HCT116 (cell line): ENCODE measurements at regions not wholly inside any gene's neighbourhood (a gene's known extent, or its start where the extent isn't known, plus 50 kb on each side); places are given as distances from the start of the nearest gene placed in this dataset.

Experiments used
- ATAC-seq: fragments of 200-7000 bp; cut with Tn5 transposase; 2 replicates; pipeline ENCODE4 v1.9.1; 2020; ENCODE audit warnings: mild to moderate bottlenecking, moderate library complexity
- BruUV-seq: library from RNA; stranded (reverse); fragments of 400-500 nt; replicated peaks from 2 replicates; lab custom pipeline; 2021; lab: Mats Ljungman, UMichigan
- CTCF ChIA-PET: fragments of 300-600 bp; sonication (Branson Sonifier 250); formaldehyde crosslinking; loops from one replicate; lab custom pipeline; 2021; ENCODE audit warnings: antibody characterized with exemption; lab: Charles Lee
- POLR2A ChIA-PET: fragments of 300-600, 350-600 bp; sonication (Branson Sonifier 250); formaldehyde crosslinking; loops from one replicate; lab custom pipeline; 2021; ENCODE audit warnings: antibody characterized with exemption; lab: Charles Lee
- RAD21 ChIA-PET, 2 experiments: fragments of 300-600 bp; sonication (Branson Sonifier 250); formaldehyde crosslinking; loops; one replicate each; lab custom pipeline; 2023; ENCODE audit warnings: low total read pairs in 2 of 2; ENCODE audit not compliant: uncharacterized antibody in 2 of 2, unreplicated experiment in 2 of 2, low non-redundant PET in 1 of 2; lab: Charles Lee
- DNase-seq: peaks from one replicate; pipeline ENCODE4 v3.0.0-alpha.2; 2010; ENCODE audit warnings: low read depth, low spot score
- H2AFZ ChIP-seq: fragments of 200-600 bp; shearing (Covaris generic), sonication (generic); 2 replicates; pipeline ENCODE4 v1.6.1; 2017; ENCODE audit warnings: low read depth, mixed run types, mixed read lengths, antibody characterized with exemption, low read length; ENCODE audit not compliant: poor library complexity, severe bottlenecking
- H3K27ac ChIP-seq: 2 replicates; pipeline ENCODE4 v1.5.1; 2012; ENCODE audit warnings: low read depth, low read length
- H3K27me3 ChIP-seq: fragments of 200-600 bp; sonication (generic); 2 replicates; pipeline ENCODE4 v1.6.1; 2016; ENCODE audit warnings: mixed run types, low read length, mixed read lengths; ENCODE audit not compliant: insufficient read depth
- H3K36me3 ChIP-seq, 2 experiments: fragments of 200-500 bp in 1 of 2; fragments of 200-600 bp in 1 of 2; sonication (Bioruptor generic) in 1 of 2; sonication (generic) in 1 of 2; 2 replicates each; pipeline versions ENCODE4 v1.5.1 to v1.6.1; 2014 to 2016; ENCODE audit warnings: low read length in 2 of 2, inconsistent platforms in 1 of 2, mixed read lengths in 1 of 2, mixed run types in 1 of 2; ENCODE audit not compliant: insufficient read depth in 2 of 2, control insufficient read depth in 1 of 2
- H3K4me1 ChIP-seq, 2 experiments: fragments of 200-600 bp in 1 of 2; sonication (generic) in 1 of 2; 2 replicates each; pipeline versions ENCODE4 v1.5.1 to v1.6.1; 2012 to 2017; ENCODE audit warnings: low read length in 2 of 2, inconsistent platforms in 1 of 2, mild to moderate bottlenecking in 1 of 2, mixed read lengths in 1 of 2, mixed run types in 1 of 2, moderate library complexity in 1 of 2; ENCODE audit not compliant: insufficient read depth in 2 of 2, control insufficient read depth in 1 of 2
- H3K4me2 ChIP-seq: fragments of 200-600 bp; sonication (generic); 2 replicates; pipeline ENCODE4 v1.6.1; 2017; ENCODE audit warnings: mixed run types, low read length, mixed read lengths
- H3K4me3 ChIP-seq, 2 experiments: fragments of 200-600 bp in 1 of 2; sonication (generic) in 1 of 2; replicated peaks in 1 of 2; 2 replicates each; pipeline ENCODE4 v1.5.1; 2011 to 2016; ENCODE audit warnings: low read length in 2 of 2, control low read depth in 1 of 2, low read depth in 1 of 2, mild to moderate bottlenecking in 1 of 2, mixed read lengths in 1 of 2, mixed run types in 1 of 2
- H3K79me2 ChIP-seq: fragments of 200-600 bp; sonication (generic); 2 replicates; pipeline ENCODE4 v1.6.1; 2017; ENCODE audit warnings: mild to moderate bottlenecking, mixed run types, low read length, moderate library complexity, mixed read lengths; ENCODE audit not compliant: insufficient read depth
- H3K9ac ChIP-seq: fragments of 200-600 bp; sonication (generic); 2 replicates; pipeline ENCODE4 v1.6.1; 2016; ENCODE audit warnings: low read length, mixed read lengths
- H3K9me2 ChIP-seq: fragments of 200-600 bp; sonication (generic), shearing (Covaris generic); 2 replicates; pipeline ENCODE4 v1.6.1; 2017; ENCODE audit warnings: mixed run types, mild to moderate bottlenecking, moderate library complexity; ENCODE audit not compliant: insufficient read depth
- H3K9me3 ChIP-seq, 2 experiments: fragments of 200-500 bp in 1 of 2; fragments of 200-600 bp in 1 of 2; sonication (Bioruptor generic) in 1 of 2; sonication (generic) in 1 of 2; 2 replicates each; pipeline ENCODE4 v1.6.1; 2014 to 2017; ENCODE audit warnings: low read length in 2 of 2, mixed read lengths in 2 of 2, inconsistent platforms in 1 of 2, low read depth in 1 of 2, mild to moderate bottlenecking in 1 of 2, mixed run types in 1 of 2, moderate library complexity in 1 of 2; ENCODE audit not compliant: control insufficient read depth in 1 of 2, insufficient read depth in 1 of 2
- H4K20me1 ChIP-seq: fragments of 200-600 bp; sonication (generic), shearing (Covaris generic); 2 replicates; pipeline ENCODE4 v1.6.1; 2017; ENCODE audit warnings: mixed run types, mild to moderate bottlenecking, moderate library complexity; ENCODE audit not compliant: insufficient read depth
- CBX3 ChIP-seq: IDR thresholded peaks from 2 replicates; pipeline ENCODE4 v1.6.1; 2012; ENCODE audit warnings: low read depth
- CEBPB ChIP-seq: IDR thresholded peaks from 2 replicates; pipeline ENCODE4 v1.6.1; 2012; ENCODE audit warnings: low read depth
- CTCF ChIP-seq, 3 experiments: fragments of 200-600 bp in 1 of 3; sonication (generic) in 1 of 3; IDR thresholded peaks in 2 of 3; conservative IDR thresholded peaks in 1 of 3; 2 replicates each; pipeline ENCODE4 v1.5.1; 2012 to 2017; ENCODE audit warnings: low read depth in 2 of 3, low read length in 2 of 3, antibody characterized with exemption in 1 of 3, borderline replicate concordance in 1 of 3, control low read depth in 1 of 3, mild to moderate bottlenecking in 1 of 3, mixed read lengths in 1 of 3, mixed run types in 1 of 3, moderate library complexity in 1 of 3; ENCODE audit not compliant: insufficient read depth in 1 of 3
- EGR1 ChIP-seq: IDR thresholded peaks from 2 replicates; pipeline ENCODE4 v1.6.1; 2012; ENCODE audit warnings: low read depth
- ELF1 ChIP-seq: IDR thresholded peaks from 2 replicates; pipeline ENCODE4 v1.6.1; 2012; ENCODE audit warnings: low read depth, borderline replicate concordance
- EZH2phosphoT487 ChIP-seq: fragments of 200-600 bp; IDR thresholded peaks from 2 replicates; pipeline ENCODE4 v1.6.1; 2018; ENCODE audit warnings: antibody characterized with exemption, borderline replicate concordance
- FOSL1 ChIP-seq: IDR thresholded peaks from 2 replicates; pipeline ENCODE4 v1.6.1; 2012; ENCODE audit warnings: low read depth
- POLR2AphosphoS5 ChIP-seq: IDR thresholded peaks from 2 replicates; pipeline ENCODE4 v1.6.1; 2011; ENCODE audit warnings: mild to moderate bottlenecking, low read depth, low read length, moderate library complexity
- RAD21 ChIP-seq: IDR thresholded peaks from 2 replicates; pipeline ENCODE4 v1.6.1; 2012; ENCODE audit warnings: low read depth, mild to moderate bottlenecking
- SIN3A ChIP-seq: IDR thresholded peaks from 2 replicates; pipeline ENCODE4 v1.6.1; 2012; ENCODE audit warnings: low read depth
- SP1 ChIP-seq: IDR thresholded peaks from 2 replicates; pipeline ENCODE4 v1.6.1; 2012; ENCODE audit warnings: low read depth
- SRF ChIP-seq: IDR thresholded peaks from 2 replicates; pipeline ENCODE4 v1.6.1; 2012; ENCODE audit warnings: low read depth
- TCF7L2 ChIP-seq: IDR thresholded peaks from 2 replicates; pipeline ENCODE4 v1.7.0; 2011; ENCODE audit warnings: borderline replicate concordance, inconsistent platforms; ENCODE audit not compliant: insufficient read depth, insufficient read length; ENCODE audit errors: extremely low read depth
- YY1 ChIP-seq: IDR thresholded peaks from 2 replicates; pipeline ENCODE4 v1.6.1; 2011; ENCODE audit warnings: low read length, low read depth, moderate library complexity, mild to moderate bottlenecking; ENCODE audit not compliant: insufficient replicate concordance; ENCODE audit errors: extremely low read depth
- ZBTB33 ChIP-seq: IDR thresholded peaks from 2 replicates; pipeline ENCODE4 v1.6.1; 2011; ENCODE audit warnings: mild to moderate bottlenecking, low read length, moderate library complexity; ENCODE audit not compliant: insufficient replicate concordance; ENCODE audit errors: extremely low read depth
- ZFX ChIP-seq: fragments of 450-650 bp; IDR thresholded peaks from 2 replicates; pipeline ENCODE4 v1.6.1; 2017
- ZNF274 ChIP-seq: fragments of 200-500 bp; sonication (Bioruptor generic); IDR thresholded peaks from 2 replicates; pipeline ENCODE4 v1.6.1; 2014; ENCODE audit warnings: mild to moderate bottlenecking, low read depth, low read length, inconsistent platforms
- intact Hi-C: fragments of 100-400 bp; cut with micrococcal nuclease; formaldehyde crosslinking; loops from 2 replicates; pipeline ENCODE4 v1.10.0; 2022
- TF ChIP-seq, protein P1 (sequence below): IDR thresholded peaks from 2 replicates; pipeline ENCODE4 v1.6.1; 2012
- TF ChIP-seq, protein P2 (sequence below): IDR thresholded peaks from 2 replicates; pipeline ENCODE4 v1.6.1; 2012; ENCODE audit warnings: low read depth

DNA sequence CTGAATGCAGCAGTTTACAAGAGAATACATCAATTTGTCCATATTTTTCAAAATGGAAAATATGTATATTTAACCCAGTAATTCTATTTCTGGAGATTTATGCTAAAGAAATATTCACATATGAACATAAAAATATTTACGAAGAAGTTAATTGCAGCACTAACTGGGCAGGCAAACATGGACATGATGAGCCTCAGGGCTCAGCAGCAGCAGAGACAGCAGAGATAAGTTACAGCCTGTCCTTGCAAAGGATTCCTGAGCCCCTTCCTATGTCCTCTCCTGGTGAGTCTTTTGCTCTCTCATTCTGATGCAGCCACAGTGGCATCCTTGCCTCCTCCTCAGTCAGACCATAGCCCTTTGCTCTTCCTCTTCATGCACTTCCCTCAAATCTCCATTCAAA is 680.6 kb upstream of the CPEB2 start:
- H3K9me2 ChIP-seq, result no peaks in the 10 kb centered on the region
- H3K79me2 ChIP-seq, result no peaks in the 10 kb centered on the region
- no peak overlapping the region for H3K4me2 ChIP-seq
- TF ChIP-seq RAD21 (no peak), CBX3 (no peak), ZNF274 (no peak), SRF (no peak), CTCF (IDR thresholded peaks at IDR 0.05 in 2 of 3, conservative IDR thresholded peaks at IDR 0.05 in 1 of 3; ENCODE audit: borderline replicate concordance in 1 of 3, insufficient read depth in 1 of 3, low read depth in 2 of 3, low read length in 2 of 3) (no peak), ELF1 (no peak), SP1 (no peak), SIN3A (no peak), ZBTB33 (no peak), CEBPB (no peak), EGR1 (no peak), FOSL1 (no peak), EZH2phosphoT487 (no peak), POLR2AphosphoS5 (no peak), ZFX (no peak), YY1 (no peak), TCF7L2 (no peak)
- TF ChIP-seq, protein P1, sequence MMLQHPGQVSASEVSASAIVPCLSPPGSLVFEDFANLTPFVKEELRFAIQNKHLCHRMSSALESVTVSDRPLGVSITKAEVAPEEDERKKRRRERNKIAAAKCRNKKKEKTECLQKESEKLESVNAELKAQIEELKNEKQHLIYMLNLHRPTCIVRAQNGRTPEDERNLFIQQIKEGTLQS, result no peak
- TF ChIP-seq, protein P2, sequence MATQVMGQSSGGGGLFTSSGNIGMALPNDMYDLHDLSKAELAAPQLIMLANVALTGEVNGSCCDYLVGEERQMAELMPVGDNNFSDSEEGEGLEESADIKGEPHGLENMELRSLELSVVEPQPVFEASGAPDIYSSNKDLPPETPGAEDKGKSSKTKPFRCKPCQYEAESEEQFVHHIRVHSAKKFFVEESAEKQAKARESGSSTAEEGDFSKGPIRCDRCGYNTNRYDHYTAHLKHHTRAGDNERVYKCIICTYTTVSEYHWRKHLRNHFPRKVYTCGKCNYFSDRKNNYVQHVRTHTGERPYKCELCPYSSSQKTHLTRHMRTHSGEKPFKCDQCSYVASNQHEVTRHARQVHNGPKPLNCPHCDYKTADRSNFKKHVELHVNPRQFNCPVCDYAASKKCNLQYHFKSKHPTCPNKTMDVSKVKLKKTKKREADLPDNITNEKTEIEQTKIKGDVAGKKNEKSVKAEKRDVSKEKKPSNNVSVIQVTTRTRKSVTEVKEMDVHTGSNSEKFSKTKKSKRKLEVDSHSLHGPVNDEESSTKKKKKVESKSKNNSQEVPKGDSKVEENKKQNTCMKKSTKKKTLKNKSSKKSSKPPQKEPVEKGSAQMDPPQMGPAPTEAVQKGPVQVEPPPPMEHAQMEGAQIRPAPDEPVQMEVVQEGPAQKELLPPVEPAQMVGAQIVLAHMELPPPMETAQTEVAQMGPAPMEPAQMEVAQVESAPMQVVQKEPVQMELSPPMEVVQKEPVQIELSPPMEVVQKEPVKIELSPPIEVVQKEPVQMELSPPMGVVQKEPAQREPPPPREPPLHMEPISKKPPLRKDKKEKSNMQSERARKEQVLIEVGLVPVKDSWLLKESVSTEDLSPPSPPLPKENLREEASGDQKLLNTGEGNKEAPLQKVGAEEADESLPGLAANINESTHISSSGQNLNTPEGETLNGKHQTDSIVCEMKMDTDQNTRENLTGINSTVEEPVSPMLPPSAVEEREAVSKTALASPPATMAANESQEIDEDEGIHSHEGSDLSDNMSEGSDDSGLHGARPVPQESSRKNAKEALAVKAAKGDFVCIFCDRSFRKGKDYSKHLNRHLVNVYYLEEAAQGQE, result no peak
- TF ChIP-seq, all 23 proteins: peak for 0
- Histone ChIP-seq H3K4me1 (no peaks in the 10 kb centered on the region), H3K27me3 (no peaks in the 10 kb centered on the region), H3K27ac (no peak overlapping the region), H2AFZ (no peak overlapping the region), H3K9ac (no peak overlapping the region), H3K36me3 (no peaks in the 10 kb centered on the region), H3K9me3 (peaks cover 3 to 4% of the 10 kb centered on the region in 2 experiments; a peak in 2 of 4 replicates), H4K20me1 (no peaks in the 10 kb centered on the region), H3K4me3 (no peak overlapping the region)
- ChIA-PET CTCF (no interaction called here), RAD21 (no interaction called here), POLR2A (no interaction called here)
- BruUV-seq, result no TSS peak
- ATAC-seq (no peak), DNase-seq (no peak)
- intact Hi-C loops, result no loop called here
